Anterior cingulate cortex (tissue), 58 donors: ENCODE measurements at regions not wholly inside any gene's neighbourhood (a gene's known extent, or its start where the extent isn't known, plus 50 kb on each side); places are given as distances from the start of the nearest gene placed in this dataset.
A peak's percentile ranks its signal among the peaks of the same experiment; 100 is the strongest.

Source experiments
- DNase-seq, 58 donors: peaks; one replicate each; lab custom pipeline; 2025; lab: John Stamatoyannopoulos, UW

- no peak for DNase-seq
These were observed 132.8 kb downstream of the TUSC7 start for GRCh38 chr3:116842254-116842957.

- no peak for DNase-seq
These were observed 138.8 kb downstream of the TUSC7 start for GRCh38 chr3:116848248-116848829.

GRCh38 chr3:116849261-116849688 is 139.7 kb downstream of the TUSC7 start:
- no peak for DNase-seq

- DNase-seq, result no peak
These were observed 143.2 kb downstream of the TUSC7 start for GRCh38 chr3:116852803-116853202.

GRCh38 chr3:116863270-116863770 is 153.7 kb downstream of the TUSC7 start:
- no peak for DNase-seq

- DNase-seq, result peak in 39 of 58 donors; percentile 0 to 71 (median 20)
These were observed 154.4 kb downstream of the TUSC7 start for GRCh38 chr3:116863822-116864589.

GRCh38 chr3:116864590-116864927 is 155.0 kb downstream of the TUSC7 start:
- no peak for DNase-seq

- DNase-seq, result no peak
These were observed 160.8 kb downstream of the TUSC7 start for GRCh38 chr3:116870379-116870778.

- no peak for DNase-seq
These were observed 162.3 kb downstream of the TUSC7 start for GRCh38 chr3:116871905-116872304.

GRCh38 chr3:116872688-116873087 is 163.1 kb downstream of the TUSC7 start:
- no peak for DNase-seq

- no peak for DNase-seq
These were observed 163.6 kb downstream of the TUSC7 start for GRCh38 chr3:116873142-116873541.

- DNase-seq, result no peak
These were observed 168.4 kb downstream of the TUSC7 start for GRCh38 chr3:116877968-116878367.

- DNase-seq, result no peak
These were observed 176.8 kb downstream of the TUSC7 start for GRCh38 chr3:116886202-116886893.

- DNase-seq, result no peak
These were observed 186.5 kb downstream of the TUSC7 start for GRCh38 chr3:116896116-116896515.

- no peak for DNase-seq
These were observed 187.8 kb downstream of the TUSC7 start for GRCh38 chr3:116897382-116897781.

GRCh38 chr3:116899253-116899652 is 189.7 kb downstream of the TUSC7 start:
- no peak for DNase-seq

GRCh38 chr3:116905334-116905733 is 195.8 kb downstream of the TUSC7 start:
- DNase-seq, result no peak

- no peak for DNase-seq
These were observed 196.2 kb downstream of the TUSC7 start for GRCh38 chr3:116905794-116906193.

- DNase-seq, result no peak
These were observed 202.5 kb downstream of the TUSC7 start for GRCh38 chr3:116912116-116912515.

GRCh38 chr3:116914004-116914403 is 204.4 kb downstream of the TUSC7 start:
- DNase-seq, result no peak

- DNase-seq, result no peak
These were observed 207.3 kb downstream of the TUSC7 start for GRCh38 chr3:116916836-116917235.
